ENCODE measurements at regions not wholly inside any gene's neighbourhood (a gene's known extent, or its start where the extent isn't known, plus 50 kb on each side); places are given as distances from the start of the nearest gene placed in this dataset.

DNA sequence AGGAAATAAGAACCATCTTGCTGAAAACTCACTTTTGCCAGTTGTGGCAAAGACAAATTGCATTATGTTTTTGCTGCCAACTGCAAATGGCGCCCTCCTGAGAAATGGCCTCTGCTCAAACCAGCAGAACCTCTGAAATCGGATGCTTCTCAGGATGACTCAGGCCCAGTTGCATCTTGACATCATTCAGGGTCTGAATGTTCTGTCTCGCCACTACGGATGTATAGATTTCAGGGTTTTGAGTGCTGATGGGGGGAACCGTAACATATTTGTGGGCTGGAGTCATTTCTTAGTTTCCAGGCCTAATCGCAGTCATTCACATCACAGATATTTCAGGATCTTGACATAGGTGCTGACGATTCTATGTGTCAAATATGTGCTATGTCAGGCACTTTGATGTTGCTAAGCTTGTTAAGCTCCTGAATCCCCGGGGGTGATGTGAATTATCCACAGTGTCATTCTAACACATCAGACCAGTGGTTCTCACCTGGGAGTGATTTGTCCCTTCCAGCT, 207.1 kb downstream of the NFATC2 start:
- intact Hi-C loops (cut with DNase I): no loop called here
- ATAC-seq: no peak
- DNase-seq (ENCODE audit: missing footprints): no peak

DNA sequence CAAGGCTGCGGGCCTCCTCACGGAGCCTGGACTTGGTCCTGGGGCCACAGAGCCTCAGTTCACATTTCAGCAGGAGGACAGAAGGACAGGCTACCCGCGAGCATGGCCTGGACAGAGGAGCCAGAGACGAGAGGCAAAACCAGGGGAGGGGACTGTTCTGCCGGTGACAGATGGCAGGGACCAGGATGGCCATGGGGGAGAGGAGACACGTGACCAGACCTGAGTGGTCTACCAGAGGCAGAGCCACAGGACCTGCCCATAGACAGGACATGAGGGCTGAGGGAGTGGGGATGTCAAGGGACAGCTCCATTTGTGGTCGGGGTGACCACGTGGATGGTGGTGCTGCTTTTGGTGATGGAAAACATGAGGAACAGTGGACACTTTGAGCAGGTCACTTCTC, 207.9 kb downstream of the NFATC2 start:
- ATAC-seq (no peak), DNase-seq (ENCODE audit: missing footprints) (no peak)
- intact Hi-C loops (cut with DNase I): no loop called here

DNA sequence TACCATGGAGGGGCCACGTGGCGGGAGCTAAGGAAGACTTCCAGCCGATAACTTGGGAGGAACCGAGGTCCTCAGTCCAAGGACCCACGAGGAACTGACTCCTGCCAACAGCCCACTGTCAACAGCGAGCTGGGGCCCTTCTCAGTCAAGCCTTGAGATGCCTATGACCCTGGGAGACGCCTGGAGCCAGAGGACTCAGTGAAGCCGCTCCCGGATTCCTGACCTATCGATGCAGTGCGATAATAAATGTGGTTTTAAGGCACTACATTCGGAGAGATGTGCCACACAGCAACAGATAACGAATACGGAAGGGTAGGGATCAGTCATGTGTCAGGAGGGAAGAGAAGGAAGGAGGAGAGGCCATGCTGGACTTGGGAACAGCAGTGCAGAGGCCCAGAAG, 208.5 kb downstream of the NFATC2 start:
- intact Hi-C loops (cut with DNase I): no loop called here
- ATAC-seq (no peak), DNase-seq (ENCODE audit: missing footprints) (no peak)

DNA sequence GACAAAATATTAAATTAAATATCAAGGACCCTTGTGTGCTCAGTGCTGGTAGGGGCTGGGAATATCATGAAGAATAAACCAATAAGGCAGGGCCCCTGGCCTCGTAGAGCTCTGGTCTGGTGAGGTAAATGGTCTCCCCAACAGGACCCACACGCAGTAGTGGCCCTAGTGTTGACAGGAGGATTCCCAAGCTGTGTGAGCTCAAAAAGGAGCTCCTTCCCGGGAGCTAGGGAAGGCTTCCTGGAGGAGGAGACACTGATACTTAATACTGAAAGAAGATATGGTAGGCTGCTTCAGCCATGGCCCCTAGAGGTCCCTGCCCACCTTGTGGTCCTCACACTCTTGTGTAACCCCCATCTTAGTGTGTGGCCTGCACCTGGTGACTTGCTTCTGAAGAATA, 209.1 kb downstream of the NFATC2 start:
- intact Hi-C loops (cut with DNase I): no loop called here
- ATAC-seq: no peak
- no peak for DNase-seq (ENCODE audit: missing footprints)

DNA sequence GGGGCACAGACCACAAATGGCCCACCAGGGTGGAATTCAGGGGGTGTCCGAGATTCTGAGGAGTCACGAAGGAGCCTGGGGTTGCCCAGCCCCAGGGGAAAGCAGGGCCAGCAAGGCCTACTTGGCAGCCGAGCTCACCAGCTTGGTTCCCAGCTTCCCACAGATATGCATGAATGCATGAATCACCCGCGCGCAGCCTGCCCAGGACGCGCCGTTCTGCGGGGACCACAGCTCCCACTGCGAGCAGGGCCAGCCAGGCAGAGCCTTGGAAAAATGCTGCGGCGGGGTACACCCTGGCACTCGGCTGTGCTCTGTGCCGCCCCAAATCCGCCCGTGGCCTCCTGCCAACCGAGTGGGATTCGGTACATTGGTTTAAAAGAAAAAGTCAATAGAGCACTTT, 211.0 kb downstream of the NFATC2 start:
- no peak for ATAC-seq
- intact Hi-C loops (cut with DNase I): no loop called here
- DNase-seq (ENCODE audit: missing footprints): no peak

DNA sequence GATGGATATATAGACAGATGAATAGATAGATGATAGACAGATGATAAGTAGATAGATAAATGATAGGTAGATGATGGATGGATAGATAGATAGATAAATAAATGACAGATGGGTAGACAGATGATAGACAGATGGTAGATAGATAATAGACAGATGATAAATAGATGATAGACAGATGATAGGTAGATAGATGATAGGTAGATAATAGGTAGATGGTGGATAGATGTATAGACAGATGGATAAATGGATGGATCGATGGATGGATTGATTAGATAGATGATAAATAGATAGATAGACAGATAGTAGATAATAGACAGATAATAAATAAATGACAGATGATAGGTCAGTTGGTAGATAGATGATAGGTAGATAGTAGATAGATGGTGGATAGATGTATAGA, 212.7 kb downstream of the NFATC2 start:
- intact Hi-C loops (cut with DNase I): loop anchor here (5.0 kb wide), 1 partner anchor 343 kb away; no protein-coding TSS in a partner anchor
- ATAC-seq: no peak
- DNase-seq (ENCODE audit: missing footprints): no peak

DNA sequence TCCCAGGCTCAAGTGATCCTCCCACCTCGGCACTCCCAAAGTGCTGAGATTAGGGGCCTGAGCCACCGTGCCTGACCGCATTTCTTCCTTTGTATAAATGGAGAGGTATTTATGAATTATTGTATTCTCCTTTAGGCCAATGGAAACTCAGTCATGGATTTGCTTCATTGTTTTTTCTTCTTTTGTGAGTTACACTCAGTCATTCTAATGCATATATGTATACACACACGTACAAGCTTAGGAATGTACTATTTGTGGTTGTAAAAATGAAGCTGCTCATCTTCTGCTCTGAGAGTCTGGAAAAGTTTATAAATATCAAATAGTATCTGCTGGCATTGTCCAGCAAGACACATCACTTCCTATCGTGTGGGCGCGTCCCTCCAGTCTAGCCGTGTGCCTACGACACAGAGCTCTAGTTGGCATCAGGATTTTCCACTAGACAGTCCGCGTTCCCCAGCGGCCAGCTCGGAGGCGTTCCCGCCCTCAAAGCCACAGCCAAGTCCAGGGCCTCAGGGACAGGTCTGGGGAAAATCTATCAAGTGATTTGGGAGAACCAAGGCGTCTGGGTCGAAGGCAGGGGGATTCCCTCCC, 215.2 kb downstream of the NFATC2 start:
- ATAC-seq (no peak), DNase-seq (ENCODE audit: missing footprints) (no peak)
- intact Hi-C loops (cut with DNase I): loop anchor here (5.0 kb wide), 1 partner anchor 340 kb away; no protein-coding TSS in a partner anchor

DNA sequence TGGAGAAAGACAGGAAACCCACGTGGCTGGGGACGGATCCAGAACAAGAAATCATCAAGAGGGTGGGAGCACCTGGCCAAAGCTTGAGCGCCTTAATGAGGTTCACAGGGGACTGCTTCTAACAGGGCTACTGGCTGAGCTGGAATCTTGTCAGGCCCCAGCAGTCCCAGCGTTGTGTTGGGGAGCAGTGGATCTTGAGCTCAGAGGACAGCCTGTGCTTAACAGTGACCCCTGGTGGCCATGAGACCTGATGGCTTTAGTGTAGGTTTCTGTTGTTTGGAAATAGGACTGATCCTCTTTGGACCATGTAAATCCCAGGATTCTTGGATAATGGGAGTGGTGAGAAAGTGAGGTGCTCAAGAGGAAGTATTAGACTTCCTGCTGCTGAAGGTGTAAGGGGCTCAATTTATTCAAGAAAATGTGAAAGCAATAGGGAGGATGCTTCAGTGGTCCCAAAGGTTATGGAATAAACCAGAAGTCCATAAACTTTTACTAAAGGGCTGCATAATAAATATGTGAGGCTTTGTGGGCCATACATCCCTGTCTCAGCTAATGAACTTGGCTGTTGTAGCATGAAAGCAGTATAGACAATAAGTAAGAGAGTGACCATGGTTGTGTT, 216.2 kb downstream of the NFATC2 start:
- intact Hi-C loops (cut with DNase I): loop anchor here (5.0 kb wide), 1 partner anchor 339 kb away; no protein-coding TSS in a partner anchor
- no peak for DNase-seq (ENCODE audit: missing footprints)
- ATAC-seq: no peak

DNA sequence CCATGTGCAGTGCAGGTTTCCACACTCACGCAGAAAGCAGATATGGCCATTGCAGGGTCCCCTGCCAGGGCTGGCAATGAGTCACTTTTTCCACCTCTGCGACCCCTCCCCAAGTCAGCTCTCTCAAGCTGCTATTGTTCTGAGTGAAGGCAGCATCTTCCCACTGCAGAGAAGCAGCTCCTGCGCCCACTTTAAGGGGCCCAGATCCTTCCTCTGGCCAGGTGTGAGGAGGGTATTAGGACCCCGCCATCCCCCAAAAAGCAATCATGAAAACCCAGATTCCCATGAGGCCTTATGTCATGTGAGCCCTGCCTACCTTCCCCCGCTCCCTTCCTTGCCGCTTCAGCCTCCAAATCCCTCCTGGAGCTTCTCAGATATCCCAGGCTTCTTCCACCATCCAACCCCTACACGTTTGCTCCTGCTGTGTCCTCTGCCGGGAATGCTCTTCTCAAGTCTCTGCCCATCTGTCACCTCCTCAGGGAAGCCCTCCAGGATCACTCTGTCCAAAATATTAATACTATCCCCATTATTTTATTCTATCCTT, 220.3 kb downstream of the NFATC2 start:
- ATAC-seq: no peak
- intact Hi-C loops (cut with DNase I): no loop called here

DNA sequence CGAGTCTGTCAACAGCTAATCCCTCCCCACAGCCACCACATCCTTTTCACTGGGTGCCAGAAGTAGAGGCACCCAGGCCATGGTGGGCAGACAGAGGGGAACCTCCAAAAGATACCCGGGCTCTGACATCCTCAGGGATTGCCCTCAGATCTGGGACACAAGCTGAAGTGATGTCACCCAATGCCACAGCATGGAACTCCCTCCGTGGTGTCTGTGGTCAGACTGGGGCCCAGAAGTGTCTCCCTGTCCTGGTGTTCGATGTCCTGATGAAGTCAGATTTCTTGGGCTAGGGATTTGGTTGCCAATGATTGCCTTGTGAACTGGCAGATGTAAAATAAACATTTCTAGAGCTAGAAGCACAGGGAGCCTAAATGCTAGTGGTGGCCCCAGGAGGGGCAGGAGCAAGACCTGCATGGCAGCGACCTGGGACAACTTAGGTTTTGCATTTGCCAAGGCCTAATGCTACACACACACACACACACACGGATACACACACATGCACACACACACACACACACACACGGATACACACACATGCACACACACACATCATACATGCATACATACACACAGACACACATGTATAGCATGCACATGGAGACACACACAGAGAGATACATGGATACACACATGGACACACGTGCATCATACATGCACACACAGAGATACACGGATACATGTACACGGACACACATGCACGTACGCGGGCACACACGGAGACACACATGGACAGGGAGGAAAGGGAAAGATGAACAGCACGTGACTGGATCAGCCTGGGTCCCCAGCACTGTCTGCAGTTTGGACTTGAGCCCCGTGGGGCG, 221.0 kb downstream of the NFATC2 start:
- ATAC-seq: no peak

More for the DNA sequence above, 220.3 kb downstream of the NFATC2 start:
- DNase-seq (ENCODE audit: missing footprints): no peak

DNA sequence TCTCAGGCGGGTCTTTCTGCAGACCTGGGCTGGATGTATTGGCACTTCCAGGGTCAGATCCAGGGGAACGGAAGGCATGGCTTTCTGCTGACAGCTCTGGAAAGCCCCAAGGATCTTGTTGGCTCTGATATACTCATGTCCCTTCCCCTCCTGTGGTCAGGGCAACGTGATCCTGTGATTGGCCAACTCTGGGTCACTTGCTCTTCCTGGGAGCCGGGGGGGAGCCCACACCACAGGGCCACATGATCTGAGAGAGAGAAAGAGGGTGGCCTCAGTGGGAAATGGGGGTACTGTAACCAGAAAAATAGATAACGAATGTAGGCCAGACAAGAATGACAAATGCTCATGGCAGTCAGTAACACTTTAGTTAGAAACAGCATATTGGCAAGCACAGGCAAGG, 223.0 kb downstream of the NFATC2 start:
- intact Hi-C loops (cut with DNase I): no loop called here
- DNase-seq (ENCODE audit: missing footprints) (no peak), ATAC-seq (no peak)

More for the DNA sequence above, 221.0 kb downstream of the NFATC2 start:
- intact Hi-C loops (cut with DNase I): no loop called here
- DNase-seq (ENCODE audit: missing footprints): no peak

DNA sequence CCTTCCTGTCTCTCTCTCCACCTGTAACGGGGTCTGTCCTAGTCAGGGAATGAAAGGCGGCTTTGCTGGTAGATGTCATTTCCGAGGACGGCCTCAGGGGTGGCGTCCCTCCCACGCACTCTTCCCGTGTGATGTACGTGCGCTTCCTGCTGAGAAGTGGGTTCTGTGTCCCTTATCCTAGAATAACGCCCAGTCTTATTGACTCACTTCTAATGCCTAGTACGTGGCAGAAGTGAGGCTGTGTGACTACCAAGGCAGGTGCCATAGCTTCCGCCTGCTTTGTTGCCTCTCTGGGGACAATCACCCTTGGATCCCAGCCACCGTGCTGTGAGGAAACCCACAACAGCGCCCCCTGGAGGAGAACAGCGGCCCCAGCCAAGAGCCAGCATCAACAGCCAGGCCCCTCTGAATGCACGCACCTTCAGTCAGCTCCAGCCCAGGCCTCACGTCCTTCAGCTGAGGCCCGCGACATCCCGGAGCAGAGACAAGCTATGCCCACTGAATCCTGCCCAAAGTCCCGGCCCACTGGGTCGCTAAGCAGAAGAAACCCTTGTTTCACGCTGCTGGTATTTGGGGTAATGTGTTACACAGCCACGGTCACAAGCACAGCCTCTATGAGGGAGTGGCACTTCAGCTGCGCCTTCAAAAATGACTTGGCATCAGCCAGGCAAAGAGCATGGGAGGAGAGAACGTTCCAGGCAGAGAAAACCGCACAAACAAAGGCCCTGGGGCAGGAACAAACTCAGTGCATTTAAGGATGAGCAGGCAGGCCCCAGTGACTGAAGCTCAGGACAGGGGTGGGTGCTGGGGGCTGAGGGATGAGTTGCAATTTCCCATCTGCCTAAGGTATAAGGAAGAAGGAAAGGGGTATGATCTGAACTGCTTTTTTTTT, 224.2 kb downstream of the NFATC2 start:
- no peak for DNase-seq (ENCODE audit: missing footprints)
- intact Hi-C loops (cut with DNase I): no loop called here

DNA sequence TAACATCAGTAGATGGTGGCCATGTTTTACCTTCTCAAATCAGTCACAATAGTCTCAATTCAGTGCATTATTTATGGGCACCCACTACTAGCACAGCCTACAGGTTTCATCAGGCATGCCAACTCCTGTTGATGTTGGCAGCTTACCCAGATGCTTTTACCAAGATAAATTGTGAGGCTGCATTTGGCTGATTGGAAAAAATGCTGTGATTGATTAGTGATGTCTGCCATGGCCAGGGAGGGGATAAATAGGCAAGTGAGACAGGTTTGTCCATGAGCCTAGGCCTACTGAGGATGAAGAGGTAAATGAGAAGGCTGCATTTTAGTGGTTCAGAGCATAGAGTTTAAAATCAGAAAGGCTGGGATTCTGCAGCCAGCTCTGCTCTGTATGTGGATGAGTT, 227.1 kb downstream of the NFATC2 start:
- DNase-seq (ENCODE audit: missing footprints) (no peak), ATAC-seq (no peak)
- intact Hi-C loops (cut with DNase I): no loop called here

More for the DNA sequence above, 224.2 kb downstream of the NFATC2 start:
- ATAC-seq: no peak

DNA sequence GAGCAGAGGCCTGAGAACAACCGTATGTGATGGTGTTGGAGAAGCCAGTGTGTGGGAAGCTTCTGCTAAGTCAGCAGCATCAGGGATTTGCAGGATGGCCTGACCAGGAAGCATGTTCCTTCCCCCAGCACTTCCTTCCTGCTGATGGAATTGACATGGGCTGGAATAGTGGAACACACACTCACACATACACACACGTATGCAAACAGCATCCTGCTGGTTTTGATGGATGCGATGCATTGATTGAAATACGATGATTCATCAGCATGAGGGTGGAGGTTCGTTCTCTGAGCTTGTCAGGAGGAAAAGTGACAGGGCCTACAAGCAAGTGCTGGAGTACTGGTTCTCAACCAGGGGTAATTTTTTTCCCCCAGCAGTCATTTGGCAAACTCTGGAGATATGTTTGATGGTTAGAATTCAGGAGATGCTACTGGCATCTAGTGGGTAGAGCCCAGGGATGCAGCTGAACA, 229.1 kb downstream of the NFATC2 start:
- DNase-seq (ENCODE audit: missing footprints): no peak
- intact Hi-C loops (cut with DNase I): no loop called here
- no peak for ATAC-seq

DNA sequence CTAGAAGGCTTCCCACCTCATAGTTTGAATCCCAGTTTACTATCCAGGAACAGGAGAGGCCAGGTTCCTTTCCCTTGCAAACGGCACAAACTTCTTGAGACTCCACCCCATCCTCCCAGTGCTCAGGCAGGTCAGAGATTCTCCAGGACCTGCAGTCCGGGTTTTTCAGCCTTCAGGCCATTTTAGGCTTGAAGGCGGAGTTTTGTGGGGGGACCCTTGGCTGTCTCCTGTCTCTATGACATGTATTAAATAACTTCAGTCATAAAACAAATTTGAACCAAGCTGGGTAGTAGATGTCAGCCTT, 230.1 kb downstream of the NFATC2 start:
- intact Hi-C loops (cut with DNase I): no loop called here
- DNase-seq (ENCODE audit: missing footprints) (no peak), ATAC-seq (no peak)

DNA sequence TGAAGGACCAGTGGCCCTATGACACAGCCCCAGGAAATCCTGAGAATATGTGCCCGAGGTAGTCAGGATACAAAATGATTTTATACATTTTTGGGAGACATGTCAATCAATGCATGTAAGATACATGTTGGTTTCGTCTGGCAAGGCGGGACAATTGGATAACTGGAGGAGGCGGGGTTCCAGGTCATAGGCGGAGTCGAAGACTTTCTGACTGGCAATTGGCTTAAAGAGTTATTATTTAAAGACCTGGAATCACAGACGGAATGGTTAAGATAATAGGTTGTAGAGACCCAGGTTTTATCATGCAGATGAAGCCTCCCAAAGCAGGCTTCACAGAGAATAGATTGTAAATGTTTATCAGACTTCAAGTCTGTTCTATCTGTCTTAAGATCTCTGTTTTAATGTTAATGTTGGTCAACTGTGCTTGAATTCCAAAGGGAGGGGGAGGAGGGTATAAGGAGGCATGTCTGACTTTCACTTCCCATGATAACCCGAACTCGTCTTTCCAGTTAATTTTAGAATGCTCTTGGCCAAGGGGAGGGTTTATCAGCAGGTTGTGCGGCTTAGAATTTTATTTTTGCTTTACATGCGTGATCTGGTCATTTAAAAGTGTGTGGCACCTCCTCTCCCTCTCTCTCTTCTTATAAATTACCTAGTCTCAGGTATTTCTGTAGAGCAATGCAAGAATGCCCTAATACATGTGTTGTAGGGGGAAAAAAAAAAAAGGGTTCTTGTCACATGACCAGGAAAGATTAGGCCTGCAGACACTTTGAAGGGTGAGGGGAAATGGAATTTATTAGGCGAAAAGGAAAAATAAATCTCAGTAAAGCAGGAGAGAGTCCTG, 230.7 kb downstream of the NFATC2 start:
- intact Hi-C loops (cut with DNase I): no loop called here
- ATAC-seq: no peak
- no peak for DNase-seq (ENCODE audit: missing footprints)

DNA sequence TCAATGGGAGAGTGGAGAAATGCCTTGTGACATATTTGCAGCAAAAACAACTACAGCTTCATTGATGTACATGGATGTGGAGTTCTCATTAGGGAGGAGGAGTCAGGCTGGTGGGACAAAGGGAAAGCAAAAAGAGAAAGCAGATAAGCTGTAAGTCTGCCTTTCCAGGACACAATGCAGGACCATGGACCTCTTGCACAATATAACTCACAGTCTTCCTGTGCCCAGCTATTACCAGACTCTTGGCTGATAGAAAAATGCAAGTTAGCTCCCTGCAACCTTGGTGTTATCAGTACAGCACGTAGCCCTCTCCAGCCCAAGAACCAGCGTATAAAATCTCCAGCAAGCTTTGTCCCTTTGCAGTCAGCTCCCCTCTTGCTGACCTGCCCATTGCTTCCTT, 232.3 kb downstream of the NFATC2 start:
- DNase-seq (ENCODE audit: missing footprints): no peak
- intact Hi-C loops (cut with DNase I): no loop called here
- ATAC-seq: no peak

DNA sequence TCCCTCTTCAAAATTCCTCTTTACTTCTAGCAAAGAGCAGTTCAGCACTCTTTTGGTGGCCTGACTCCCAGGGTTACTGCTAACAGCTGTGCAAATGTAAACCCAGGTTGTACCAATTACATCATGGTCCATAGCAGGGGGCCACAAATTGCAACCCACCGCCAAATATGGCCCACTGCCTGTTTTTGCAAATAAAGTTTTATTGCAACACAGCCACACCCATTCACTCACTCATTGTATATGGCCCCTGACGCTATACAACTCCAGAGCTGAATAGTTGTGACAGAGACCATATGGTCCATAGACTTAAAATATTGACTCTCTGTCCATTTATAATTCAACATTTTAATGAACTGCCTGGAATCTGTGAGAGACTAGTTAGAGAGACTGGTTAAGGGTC, 233.4 kb downstream of the NFATC2 start:
- ATAC-seq: no peak
- intact Hi-C loops (cut with DNase I): loop anchor here (5.0 kb wide), 2 partner anchors 87 to 517 kb away; no protein-coding TSS in a partner anchor
- no peak for DNase-seq (ENCODE audit: missing footprints)

Data from Right ventricle myocardium inferior (tissue), 1 donor.